Stomach (tissue), 8 donors: ENCODE measurements at regions not wholly inside any gene's neighbourhood (a gene's known extent, or its start where the extent isn't known, plus 50 kb on each side); places are given as distances from the start of the nearest gene placed in this dataset.

Experiments used
- DNase-seq, 2 donors: peaks; one replicate each; pipeline versions ENCODE4 v3.0.0 to v3.0.0-alpha.2; 2013 to 2019
- H3K27ac ChIP-seq, 5 donors: fragments of 200-600 bp in 4 of 5; sonication (generic) in 4 of 5; one replicate each; pipeline ENCODE4 v1.5.1; 2013 to 2019; ENCODE audit warnings: mild to moderate bottlenecking in 1 of 5, moderate library complexity in 1 of 5
- H3K27me3 ChIP-seq, 3 donors: fragments of 200-600 bp; sonication (generic); one replicate each; pipeline ENCODE4 v1.5.1; 2017 to 2019; ENCODE audit warnings: mixed run types in 1 of 3
- H3K36me3 ChIP-seq, 4 donors: fragments of 200-600 bp; sonication (generic); 1 replicate in 3 of 4; 2 replicates in 1 of 4; pipeline ENCODE4 v1.5.1; 2016 to 2019
- H3K4me1 ChIP-seq, 4 donors: fragments of 200-600 bp; sonication (generic); one replicate each; pipeline ENCODE4 v1.5.1; 2016 to 2019
- H3K4me3 ChIP-seq, 4 donors: fragments of 200-600 bp; sonication (generic) in 3 of 4; one replicate each; pipeline ENCODE4 v1.5.1; 2016 to 2019; ENCODE audit warnings: mild to moderate bottlenecking in 1 of 4
- H3K9me3 ChIP-seq, 4 donors: fragments of 200-600 bp; sonication (generic); one replicate each; pipeline ENCODE4 v1.5.1; 2016 to 2019
- EP300 ChIP-seq: sonication (generic); formaldehyde crosslinking; IDR thresholded peaks from one replicate; pipeline ENCODE4 v1.6.1; 2017; ENCODE audit warnings: antibody characterized with exemption
- POLR2A ChIP-seq, 4 donors: fragments of 450-650 bp; IDR thresholded peaks; one replicate each; pipeline ENCODE4 v1.6.1; 2016; ENCODE audit warnings: antibody characterized with exemption in 4 of 4, control low read depth in 2 of 4, mild to moderate bottlenecking in 1 of 4, moderate library complexity in 1 of 4
- POLR2AphosphoS5 ChIP-seq, 3 donors: sonication (generic); formaldehyde crosslinking; IDR thresholded peaks; one replicate each; pipeline ENCODE4 v1.6.1; 2016; ENCODE audit warnings: antibody characterized with exemption in 3 of 3
- WGBS, 5 donors: extraction: QIAGEN DNeasy Blood & Tissue Kit in 3 of 5; methylation state at CpG; one replicate each; pipeline versions ENCODE4 v1.1.5 to v1.1.7; 2013 to 2018; 5-methylcytosine and 5-hydroxymethylcytosine counted together
- intact Hi-C: fragments of 100-400 bp; cut with DNase I; formaldehyde crosslinking; loops from one replicate; pipeline ENCODE4 v1.15.1; 2023; ENCODE audit warnings: low total_unique reads
- TF ChIP-seq, protein P1 (sequence below), 7 experiments: fragments of 450-650 bp in 4 of 7; fragments of 200-600 bp in 3 of 7; sonication (generic) in 3 of 7; IDR thresholded peaks; one replicate each; pipeline ENCODE4 v1.5.1; 2016 to 2019; ENCODE audit warnings: antibody characterized with exemption in 7 of 7, control low read depth in 2 of 7, mild to moderate bottlenecking in 1 of 7
- donor health status: healthy with polysubstance abuse.
- donor health status: Bipolar disorder and iron deficiency.
- donor health status: healthy.

DNA sequence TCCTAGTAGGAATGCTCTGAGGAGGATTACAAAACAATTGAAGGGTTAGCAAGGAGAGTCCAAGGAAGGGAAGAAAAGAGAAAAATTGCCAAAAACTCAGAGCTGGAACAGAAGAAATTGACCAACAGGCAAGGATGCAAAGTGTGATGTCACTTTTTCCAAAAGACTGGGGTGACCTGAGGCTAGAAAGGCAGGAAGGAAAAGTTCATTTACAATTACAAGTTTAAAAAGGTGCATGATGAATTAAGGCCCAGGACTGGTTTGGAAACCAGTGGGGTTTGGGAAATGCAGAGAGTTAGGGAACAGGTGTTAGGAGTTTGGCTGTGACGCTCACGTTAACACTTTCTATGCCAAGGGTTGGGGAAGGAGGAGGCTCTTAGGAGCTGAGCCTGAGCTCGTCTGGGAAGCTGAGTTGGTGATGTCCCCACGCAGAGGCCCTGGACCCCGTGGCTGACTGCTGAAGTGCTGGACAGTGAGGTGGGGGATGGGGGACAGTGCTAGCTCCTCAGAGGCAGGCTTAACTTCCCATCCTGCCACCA lies 92.6 kb upstream of the PODXL start:
- 36 to 51% (median 41%) methylated on average over 5 of the region's 5 CpGs for whole genome bisulfite sequencing, 5 donors
- H3K36me3 ChIP-seq = no peaks in the 10 kb centered on the region
- no peak overlapping the region for H3K27ac ChIP-seq
- intact Hi-C loops = no loop called here
- DNase-seq = no peak
- H3K9me3 ChIP-seq = no peaks in the 10 kb centered on the region
- H3K4me1 ChIP-seq = no peaks in the 10 kb centered on the region
- peaks cover 0 to 13% (median 0%) of the 10 kb centered on the region in 3 donors for H3K27me3 ChIP-seq
- no peak overlapping the region for H3K4me3 ChIP-seq
- no peak for TF ChIP-seq EP300
- TF ChIP-seq POLR2A (IDR thresholded peaks at IDR 0.05) = no peak
- TF ChIP-seq, protein P1, sequence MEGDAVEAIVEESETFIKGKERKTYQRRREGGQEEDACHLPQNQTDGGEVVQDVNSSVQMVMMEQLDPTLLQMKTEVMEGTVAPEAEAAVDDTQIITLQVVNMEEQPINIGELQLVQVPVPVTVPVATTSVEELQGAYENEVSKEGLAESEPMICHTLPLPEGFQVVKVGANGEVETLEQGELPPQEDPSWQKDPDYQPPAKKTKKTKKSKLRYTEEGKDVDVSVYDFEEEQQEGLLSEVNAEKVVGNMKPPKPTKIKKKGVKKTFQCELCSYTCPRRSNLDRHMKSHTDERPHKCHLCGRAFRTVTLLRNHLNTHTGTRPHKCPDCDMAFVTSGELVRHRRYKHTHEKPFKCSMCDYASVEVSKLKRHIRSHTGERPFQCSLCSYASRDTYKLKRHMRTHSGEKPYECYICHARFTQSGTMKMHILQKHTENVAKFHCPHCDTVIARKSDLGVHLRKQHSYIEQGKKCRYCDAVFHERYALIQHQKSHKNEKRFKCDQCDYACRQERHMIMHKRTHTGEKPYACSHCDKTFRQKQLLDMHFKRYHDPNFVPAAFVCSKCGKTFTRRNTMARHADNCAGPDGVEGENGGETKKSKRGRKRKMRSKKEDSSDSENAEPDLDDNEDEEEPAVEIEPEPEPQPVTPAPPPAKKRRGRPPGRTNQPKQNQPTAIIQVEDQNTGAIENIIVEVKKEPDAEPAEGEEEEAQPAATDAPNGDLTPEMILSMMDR (IDR thresholded peaks at IDR 0.05) = no peak
- no peak for TF ChIP-seq POLR2AphosphoS5 (IDR thresholded peaks at IDR 0.05)

DNA sequence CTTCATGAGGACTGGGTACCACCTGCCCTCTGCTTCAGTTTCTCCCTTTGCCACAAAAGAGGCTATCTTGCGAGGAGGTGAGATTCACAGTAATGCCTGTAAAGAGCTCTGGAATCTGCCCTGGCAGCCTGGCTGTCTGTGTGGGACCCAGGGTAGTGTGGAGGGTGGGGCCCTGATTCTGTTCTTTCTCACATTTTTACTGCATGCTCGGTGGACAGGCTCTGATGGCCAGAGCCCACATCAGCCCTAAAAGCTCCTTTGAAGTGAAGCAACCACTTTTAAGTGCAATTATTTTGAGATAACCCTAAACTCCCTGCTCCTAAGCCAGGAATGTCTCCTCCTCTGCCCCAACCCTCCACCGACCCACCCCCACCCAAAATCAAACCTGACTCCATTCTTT lies 92.1 kb upstream of the PODXL start:
- no peak for DNase-seq
- intact Hi-C loops = no loop called here
- 31 to 40% (median 38%) methylated on average over 3 of the region's 3 CpGs for WGBS, 5 donors
- no peak overlapping the region for H3K27ac ChIP-seq
- no peaks in the 10 kb centered on the region for H3K4me1 ChIP-seq
- no peak overlapping the region for H3K4me3 ChIP-seq
- TF ChIP-seq POLR2A (IDR thresholded peaks at IDR 0.05) = no peak
- TF ChIP-seq POLR2AphosphoS5 (IDR thresholded peaks at IDR 0.05) = no peak
- TF ChIP-seq, protein P1 (IDR thresholded peaks at IDR 0.05) = no peak
- no peak for TF ChIP-seq EP300
- no peaks in the 10 kb centered on the region for H3K9me3 ChIP-seq
- peaks cover 0 to 11% (median 0%) of the 10 kb centered on the region in 3 donors for H3K27me3 ChIP-seq
- H3K36me3 ChIP-seq = no peaks in the 10 kb centered on the region

DNA sequence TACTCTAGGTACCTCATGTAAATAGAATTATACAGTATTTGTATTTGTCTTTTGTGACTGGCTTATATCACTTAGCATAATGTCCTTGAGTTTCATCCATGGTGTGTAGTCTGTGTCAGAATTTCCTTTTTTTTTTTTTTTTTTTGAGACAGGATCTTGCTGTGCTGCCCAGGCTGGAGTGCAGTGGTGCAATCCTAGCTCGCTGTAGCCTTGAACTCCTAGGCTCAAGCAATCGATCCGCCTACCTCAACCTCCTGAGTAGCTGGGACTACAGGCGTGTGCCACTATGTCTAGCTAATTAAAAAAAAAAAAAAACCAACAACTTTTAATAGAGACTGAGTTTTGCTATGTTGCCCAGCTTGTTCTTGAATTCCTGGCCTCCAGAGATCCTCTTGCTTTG lies 89.8 kb upstream of the PODXL start:
- intact Hi-C loops = no loop called here
- no peaks in the 10 kb centered on the region for H3K4me1 ChIP-seq
- no peak overlapping the region for H3K27ac ChIP-seq
- H3K27me3 ChIP-seq = peaks cover 0 to 11% (median 0%) of the 10 kb centered on the region in 3 donors
- WGBS, 5 donors = 89 to 95% (median 92%) methylated on average over 4 of the region's 4 CpGs
- no peaks in the 10 kb centered on the region for H3K36me3 ChIP-seq
- H3K9me3 ChIP-seq = no peaks in the 10 kb centered on the region
- H3K4me3 ChIP-seq = no peak overlapping the region
- no peak for TF ChIP-seq POLR2A (IDR thresholded peaks at IDR 0.05)
- TF ChIP-seq, protein P1 (IDR thresholded peaks at IDR 0.05) = no peak
- TF ChIP-seq EP300 = no peak
- no peak for TF ChIP-seq POLR2AphosphoS5 (IDR thresholded peaks at IDR 0.05)
- no peak for DNase-seq

DNA sequence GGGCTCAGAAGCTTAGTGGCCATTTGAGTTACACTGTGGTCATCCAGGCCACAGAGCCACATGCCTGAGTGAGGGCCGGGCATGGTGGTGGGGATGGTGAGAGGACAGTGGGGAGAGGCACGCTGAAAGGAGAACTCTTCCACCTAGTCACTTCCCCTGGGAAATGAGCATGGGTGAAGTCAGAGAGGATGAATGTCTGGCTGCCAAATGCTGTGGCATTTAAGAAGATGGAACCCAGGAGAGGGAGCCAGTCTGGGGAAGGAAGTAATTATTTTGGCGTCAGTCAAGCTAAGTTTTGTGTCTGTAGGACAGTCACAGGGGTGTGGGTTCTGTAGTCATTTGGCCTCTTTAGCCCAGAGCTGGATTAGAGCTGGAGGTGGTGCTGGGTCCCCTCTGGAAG lies 86.0 kb upstream of the PODXL start:
- Histone ChIP-seq H3K27me3 (peaks cover 0 to 11% (median 0%) of the 10 kb centered on the region in 3 donors), H3K27ac (no peak overlapping the region), H3K36me3 (no peaks in the 10 kb centered on the region), H3K9me3 (no peaks in the 10 kb centered on the region), H3K4me1 (no peaks in the 10 kb centered on the region), H3K4me3 (no peak overlapping the region)
- intact Hi-C loops = no loop called here
- TF ChIP-seq, protein P1 (IDR thresholded peaks at IDR 0.05) = no peak
- DNase-seq = no peak
- 64 to 75% (median 68%) methylated on average over 3 of the region's 3 CpGs for WGBS, 5 donors
